K562 (cell line): ENCODE measurements at regions not wholly inside any gene's neighbourhood (a gene's known extent, or its start where the extent isn't known, plus 50 kb on each side); places are given as distances from the start of the nearest gene placed in this dataset.
"Not testable (repeated sequence)": the region's sequence is repeated elsewhere in the genome, so short reads cannot be mapped to it uniquely, and the experiment has no call there.

Source experiments
- BRCA1 ChIP-seq, 2 experiments: fragments of 450-650 bp in 1 of 2; sonication (generic) in 1 of 2; formaldehyde crosslinking in 1 of 2; IDR thresholded peaks; 2 replicates each; pipeline versions ENCODE4 v1.5.0 to v1.6.1; 2017 to 2020; ENCODE audit warnings: mild to moderate bottlenecking in 1 of 2, missing genetic modification reagents in 1 of 2
- CTCF ChIP-seq, 3 experiments: IDR thresholded peaks in 2 of 3; conservative IDR thresholded peaks in 1 of 3; 2 replicates each; pipeline ENCODE4 v1.5.1; 2011 to 2012; ENCODE audit warnings: low read length in 3 of 3, mild to moderate bottlenecking in 3 of 3, control low read depth in 2 of 3, improper control_type of control experiment in 1 of 3, inconsistent platforms in 1 of 3, low read depth in 1 of 3, mixed read lengths in 1 of 3, moderate library complexity in 1 of 3; ENCODE audit not compliant: insufficient read depth in 2 of 3
- E2F3 ChIP-seq: fragments of 250-450 bp; sonication (Bioruptor Pico); IDR thresholded peaks from 2 replicates; pipeline ENCODE4 v1.4.0; 2020; ENCODE audit warnings: mild to moderate bottlenecking
- E2F5 ChIP-seq: sonication (generic); formaldehyde crosslinking; IDR thresholded peaks from 2 replicates; pipeline ENCODE4 v1.8.0; 2022; ENCODE audit warnings: mild to moderate bottlenecking, missing genetic modification reagents
- GABPA ChIP-seq: fragments of 200-800 bp; sonication (Bioruptor generic); conservative IDR thresholded peaks from 2 replicates; pipeline ENCODE4 v1.6.1; 2016; ENCODE audit warnings: low read depth, missing genetic modification characterization, missing compliant biosample characterization
- NFYB ChIP-seq: IDR thresholded peaks from 2 replicates; pipeline ENCODE4 v1.6.1; 2011; ENCODE audit warnings: mild to moderate bottlenecking, moderate library complexity; ENCODE audit not compliant: insufficient read length; ENCODE audit errors: extremely low read depth
- REST ChIP-seq, 2 experiments: fragments of 450-650 bp; formaldehyde crosslinking in 1 of 2; IDR thresholded peaks; 2 replicates each; pipeline versions ENCODE4 v1.4.0 to v1.6.1; 2014 to 2020; ENCODE audit warnings: mild to moderate bottlenecking in 2 of 2, borderline replicate concordance in 1 of 2, low read depth in 1 of 2
- TAF1 ChIP-seq: IDR thresholded peaks from 2 replicates; pipeline ENCODE4 v1.6.1; 2011; ENCODE audit warnings: mild to moderate bottlenecking, low read length, moderate library complexity; ENCODE audit not compliant: insufficient read depth, control insufficient read depth, severe bottlenecking; ENCODE audit errors: extremely low read depth
- XRCC3 ChIP-seq: fragments of 450-650 bp; IDR thresholded peaks from 2 replicates; pipeline ENCODE4 v1.6.1; 2017; ENCODE audit warnings: mild to moderate bottlenecking, moderate library complexity
- ZBTB49 ChIP-seq: sonication (generic); formaldehyde crosslinking; IDR thresholded peaks from 2 replicates; pipeline ENCODE4 v1.8.0; 2022; ENCODE audit warnings: missing genetic modification reagents, mild to moderate bottlenecking, borderline replicate concordance

- not testable (repeated sequence) for TF ChIP-seq E2F3 (CRISPR knock-in tag); REST (IDR thresholded peaks at IDR 0.05; ENCODE audit: borderline replicate concordance); REST (CRISPR knock-in tag; IDR thresholded peaks at IDR 0.05; ENCODE audit: low read depth); GABPA (tag); TAF1; BRCA1 (IDR thresholded peaks at IDR 0.05); BRCA1 (CRISPR knock-in tag; IDR thresholded peaks at IDR 0.05); ZBTB49 (CRISPR knock-in tag); CTCF (IDR thresholded peaks at IDR 0.05 in 2 of 3, conservative IDR thresholded peaks at IDR 0.05 in 1 of 3; ENCODE audit: insufficient read depth in 2 of 3, low read depth in 1 of 3, low read length in 3 of 3); E2F5 (CRISPR knock-in tag); XRCC3; NFYB
These were observed 520.2 kb downstream of the TP53TG3F start for GRCh38 chr16:33979613-33980012.
